GM12878 (cell line): ENCODE measurements at regions not wholly inside any gene's neighbourhood (a gene's known extent, or its start where the extent isn't known, plus 50 kb on each side); places are given as distances from the start of the nearest gene placed in this dataset.

Experiments
- ATAC-seq: fragments of 200-7000 bp; cut with Tn5 transposase; 3 replicates; pipeline ENCODE4 v1.9.1; 2020; ENCODE audit warnings: mild to moderate bottlenecking, moderate library complexity
- BruUV-seq: library from RNA; stranded (reverse); fragments of 400-500 nt; replicated peaks from 2 replicates; lab custom pipeline; 2021; lab: Mats Ljungman, UMichigan
- CTCF ChIA-PET: fragments of 300-600 bp; sonication (Branson Sonifier 250); formaldehyde crosslinking; extraction: SDS; loops from one replicate; lab custom pipeline; 2021; ENCODE audit warnings: inconsistent platforms; lab: Yijun Ruan, JAX
- POLR2A ChIA-PET: fragments of 350-600 bp; formaldehyde crosslinking; extraction: SDS; loops from one replicate; lab custom pipeline; 2021; ENCODE audit warnings: inconsistent platforms; lab: Charles Lee
- RAD21 ChIA-PET: fragments of 300-600 bp; sonication (Branson Sonifier 250); formaldehyde crosslinking; loops from one replicate; lab custom pipeline; 2023; ENCODE audit warnings: antibody characterized with exemption; ENCODE audit not compliant: unreplicated experiment; lab: Charles Lee
- SMC1A ChIA-PET: fragments of 300-600 bp; sonication (Branson Sonifier 250); formaldehyde crosslinking; loops from one replicate; lab custom pipeline; 2023; ENCODE audit not compliant: unreplicated experiment, uncharacterized antibody; lab: Charles Lee
- DNase-seq: peaks from one replicate; pipeline ENCODE4 v3.0.0-alpha.2; 2011; ENCODE audit warnings: low read depth, low spot score
- FAIRE-seq: peaks from 3 replicates; lab custom pipeline; 2011; peaks lifted over from hg19 to GRCh38; lab: Jason Lieb, UNC
- H2AFZ ChIP-seq: 2 replicates; pipeline ENCODE4 v1.6.0; 2011; ENCODE audit warnings: low read depth, low read length, control low read depth; ENCODE audit not compliant: control insufficient read depth
- H3K27ac ChIP-seq: 2 replicates; pipeline ENCODE4 v1.5.1; 2011; ENCODE audit warnings: control low read depth; ENCODE audit not compliant: control insufficient read depth, insufficient read depth
- H3K27me3 ChIP-seq, 2 experiments: replicated peaks in 1 of 2; 2 replicates each; pipeline versions ENCODE4 v1.6.0 to v1.6.1; 2011; ENCODE audit warnings: low read length in 1 of 2; ENCODE audit not compliant: control insufficient read depth in 2 of 2, insufficient read depth in 2 of 2
- H3K36me3 ChIP-seq, 2 experiments: 2 replicates each; pipeline ENCODE4 v1.5.1; 2011; ENCODE audit warnings: low read length in 1 of 2; ENCODE audit not compliant: control insufficient read depth in 2 of 2, insufficient read depth in 2 of 2
- H3K4me1 ChIP-seq: 2 replicates; pipeline ENCODE4 v1.6.1; 2011; ENCODE audit warnings: mild to moderate bottlenecking, low read length, moderate library complexity, mixed read lengths; ENCODE audit not compliant: control insufficient read depth, insufficient read depth
- H3K4me2 ChIP-seq: 2 replicates; pipeline ENCODE4 v1.6.0; 2011; ENCODE audit warnings: control low read depth; ENCODE audit not compliant: control insufficient read depth, insufficient read depth
- H3K4me3 ChIP-seq: fragments of 200-600 bp; sonication (generic); 2 replicates; pipeline ENCODE4 v1.5.1; 2016
- H3K79me2 ChIP-seq: 2 replicates; pipeline ENCODE4 v1.6.0; 2011; ENCODE audit warnings: low read length; ENCODE audit not compliant: control insufficient read depth, insufficient read depth
- H3K9ac ChIP-seq: 2 replicates; pipeline ENCODE4 v1.8.0; 2011; ENCODE audit warnings: low read length, control low read depth, mixed read lengths; ENCODE audit not compliant: control insufficient read depth, insufficient read depth
- H3K9me3 ChIP-seq: replicated peaks from 3 replicates; pipeline ENCODE4 v1.5.1; 2011; ENCODE audit warnings: mild to moderate bottlenecking, low read length; ENCODE audit not compliant: control insufficient read depth, insufficient read depth
- H4K20me1 ChIP-seq: 2 replicates; pipeline ENCODE4 v1.6.0; 2011; ENCODE audit not compliant: control insufficient read depth, insufficient read depth
- BRCA1 ChIP-seq: IDR thresholded peaks from 2 replicates; pipeline ENCODE4 v1.6.1; 2011; ENCODE audit warnings: low read depth, low read length, improper control_type of control experiment
- CEBPB ChIP-seq, 2 experiments: fragments of 150-350 bp in 1 of 2; IDR thresholded peaks; 2 replicates each; pipeline ENCODE4 v1.6.1; 2012 to 2014; ENCODE audit warnings: low read depth in 2 of 2, low read length in 2 of 2, borderline replicate concordance in 1 of 2, inconsistent platforms in 1 of 2
- CREB1 ChIP-seq: IDR thresholded peaks from 2 replicates; pipeline ENCODE4 v1.6.1; 2012; ENCODE audit warnings: low read depth, mild to moderate bottlenecking, inconsistent platforms
- FOXK2 ChIP-seq: fragments of 450-650 bp; IDR thresholded peaks from 2 replicates; pipeline ENCODE4 v1.6.1; 2017; ENCODE audit warnings: mild to moderate bottlenecking, moderate library complexity
- MEF2A ChIP-seq: IDR thresholded peaks from 2 replicates; pipeline ENCODE4 v1.6.1; 2011; ENCODE audit warnings: low read depth, mild to moderate bottlenecking, low read length, moderate library complexity; ENCODE audit not compliant: insufficient read depth
- MYC ChIP-seq: IDR thresholded peaks from 2 replicates; pipeline ENCODE4 v1.6.1; 2011; ENCODE audit warnings: mild to moderate bottlenecking, low read length, moderate library complexity, inconsistent platforms; ENCODE audit not compliant: insufficient read depth, insufficient replicate concordance, insufficient read length, severe bottlenecking
- NFYB ChIP-seq: IDR thresholded peaks from 2 replicates; pipeline ENCODE4 v1.6.1; 2011; ENCODE audit warnings: low read depth, mild to moderate bottlenecking, low read length, improper control_type of control experiment, moderate library complexity; ENCODE audit not compliant: insufficient read depth
- RCOR1 ChIP-seq: conservative IDR thresholded peaks from 2 replicates; pipeline ENCODE4 v1.6.1; 2012; ENCODE audit warnings: low read depth, low read length, improper control_type of control experiment
- RFX5 ChIP-seq: IDR thresholded peaks from 2 replicates; pipeline ENCODE4 v1.6.1; 2011; ENCODE audit warnings: low read depth, low read length, improper control_type of control experiment
- SIN3A ChIP-seq: IDR thresholded peaks from 2 replicates; pipeline ENCODE4 v1.6.1; 2012; ENCODE audit warnings: low read depth, low read length, improper control_type of control experiment
- SUPT20H ChIP-seq: IDR thresholded peaks from 2 replicates; pipeline ENCODE4 v1.6.1; 2011; ENCODE audit warnings: low read depth, mild to moderate bottlenecking, low read length, moderate library complexity, borderline replicate concordance; ENCODE audit not compliant: control insufficient read depth
- ZNF622 ChIP-seq: fragments of 450-650 bp; IDR thresholded peaks from 2 replicates; pipeline ENCODE4 v1.6.1; 2017; ENCODE audit warnings: mild to moderate bottlenecking, inconsistent platforms
- WGBS: methylation state at CpG from one replicate; pipeline ENCODE4 v1.1.6; 2016; ENCODE audit warnings: low lambda C conversion rate; ENCODE audit not compliant: insufficient replicate concordance, insufficient coverage; ENCODE audit errors: missing lambda C conversion rate; 5-methylcytosine and 5-hydroxymethylcytosine counted together
- in situ Hi-C: fragments of 300-500 bp; cut with MboI; formaldehyde crosslinking; loops from 9 replicates; pipeline ENCODE4 v1.14.3; 2018; ENCODE audit warnings: mixed read lengths
- intact Hi-C: fragments of 100-400 bp; cut with micrococcal nuclease; formaldehyde crosslinking; loops from one replicate; pipeline ENCODE4 v1.14.2; 2022; ENCODE audit not compliant: unreplicated experiment
- TF ChIP-seq, protein P1 (sequence below): IDR thresholded peaks from 2 replicates; pipeline ENCODE4 v1.6.1; 2012; ENCODE audit warnings: low read depth, low read length, improper control_type of control experiment
- TF ChIP-seq, protein P2 (sequence below): fragments of 450-650 bp; IDR thresholded peaks from 2 replicates; pipeline ENCODE4 v1.6.1; 2014; ENCODE audit warnings: mild to moderate bottlenecking
- TF ChIP-seq, protein P3 (sequence below): fragments of 450-650 bp; formaldehyde crosslinking; IDR thresholded peaks from 2 replicates; pipeline ENCODE4 v1.4.0; 2020; ENCODE audit warnings: mild to moderate bottlenecking, moderate library complexity

DNA sequence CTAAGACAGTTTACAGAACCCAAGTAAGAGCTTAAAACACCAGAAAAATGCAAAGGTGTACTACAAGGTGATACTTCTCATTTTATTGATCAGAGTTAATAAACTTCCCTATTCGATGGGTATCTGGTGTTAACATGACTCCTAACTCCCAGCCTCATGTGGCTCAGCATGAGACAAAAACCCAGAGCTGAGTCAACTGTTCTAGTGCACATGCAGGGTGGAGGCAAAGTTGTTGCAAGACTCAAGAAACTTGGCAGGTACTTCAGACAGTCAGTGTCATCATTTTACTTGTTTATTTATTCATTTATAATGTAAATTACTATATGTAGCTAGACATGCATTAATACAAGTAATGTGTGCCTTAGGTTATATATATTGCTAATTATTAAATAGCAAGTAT is 216.6 kb upstream of the DSEL start (continued):
- TF ChIP-seq MEF2A (no peak), RCOR1 (no peak), FOXK2 (no peak), NFYB (no peak), CREB1 (no peak), MYC (no peak)
- TF ChIP-seq, protein P1, sequence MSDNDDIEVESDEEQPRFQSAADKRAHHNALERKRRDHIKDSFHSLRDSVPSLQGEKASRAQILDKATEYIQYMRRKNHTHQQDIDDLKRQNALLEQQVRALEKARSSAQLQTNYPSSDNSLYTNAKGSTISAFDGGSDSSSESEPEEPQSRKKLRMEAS = no peak

DNA sequence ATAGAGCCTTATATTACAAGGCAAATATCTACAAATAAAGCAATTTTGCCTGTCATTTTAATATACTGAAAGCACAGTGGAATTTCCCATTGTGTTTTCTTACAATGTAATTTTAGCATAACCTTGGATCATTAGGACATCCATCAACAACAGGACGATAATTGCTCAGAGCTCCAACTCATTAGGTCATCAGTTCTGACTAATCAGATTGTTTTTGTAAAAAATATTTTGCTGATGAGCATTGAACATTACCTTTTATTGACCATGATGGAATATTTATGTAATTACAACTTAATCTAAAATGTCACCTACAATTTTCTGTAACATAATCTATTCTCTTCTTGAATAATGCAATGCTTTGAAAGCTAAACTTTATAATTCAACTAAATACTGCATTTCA is 215.3 kb upstream of the DSEL start:
- no peak overlapping the region for H3K4me2 ChIP-seq
- H3K9ac ChIP-seq = no peak overlapping the region
- H3K36me3 ChIP-seq = no peaks in the 10 kb centered on the region
- H3K4me1 ChIP-seq = no peaks in the 10 kb centered on the region
- CTCF ChIA-PET = interaction anchor here (0.7 kb wide), 1 partner anchor 32 kb away, joined by 3 read pairs; no protein-coding TSS in a partner anchor
- H3K79me2 ChIP-seq = no peaks in the 10 kb centered on the region
- no peaks in the 10 kb centered on the region for H3K9me3 ChIP-seq
- no peak for DNase-seq
- SMC1A ChIA-PET = no interaction called here
- no peak overlapping the region for H3K4me3 ChIP-seq
- no peaks in the 10 kb centered on the region for H3K27me3 ChIP-seq
- WGBS = 0% methylated on average over 1 of the region's 1 CpG
- no TSS peak for BruUV-seq
- intact Hi-C loops (no loop called here), in situ Hi-C loops (no loop called here)
- TF ChIP-seq ZNF622 = no peak
- no peak for TF ChIP-seq RFX5
- TF ChIP-seq, protein P2, sequence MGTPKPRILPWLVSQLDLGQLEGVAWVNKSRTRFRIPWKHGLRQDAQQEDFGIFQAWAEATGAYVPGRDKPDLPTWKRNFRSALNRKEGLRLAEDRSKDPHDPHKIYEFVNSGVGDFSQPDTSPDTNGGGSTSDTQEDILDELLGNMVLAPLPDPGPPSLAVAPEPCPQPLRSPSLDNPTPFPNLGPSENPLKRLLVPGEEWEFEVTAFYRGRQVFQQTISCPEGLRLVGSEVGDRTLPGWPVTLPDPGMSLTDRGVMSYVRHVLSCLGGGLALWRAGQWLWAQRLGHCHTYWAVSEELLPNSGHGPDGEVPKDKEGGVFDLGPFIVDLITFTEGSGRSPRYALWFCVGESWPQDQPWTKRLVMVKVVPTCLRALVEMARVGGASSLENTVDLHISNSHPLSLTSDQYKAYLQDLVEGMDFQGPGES = no peak
- TF ChIP-seq, protein P3, sequence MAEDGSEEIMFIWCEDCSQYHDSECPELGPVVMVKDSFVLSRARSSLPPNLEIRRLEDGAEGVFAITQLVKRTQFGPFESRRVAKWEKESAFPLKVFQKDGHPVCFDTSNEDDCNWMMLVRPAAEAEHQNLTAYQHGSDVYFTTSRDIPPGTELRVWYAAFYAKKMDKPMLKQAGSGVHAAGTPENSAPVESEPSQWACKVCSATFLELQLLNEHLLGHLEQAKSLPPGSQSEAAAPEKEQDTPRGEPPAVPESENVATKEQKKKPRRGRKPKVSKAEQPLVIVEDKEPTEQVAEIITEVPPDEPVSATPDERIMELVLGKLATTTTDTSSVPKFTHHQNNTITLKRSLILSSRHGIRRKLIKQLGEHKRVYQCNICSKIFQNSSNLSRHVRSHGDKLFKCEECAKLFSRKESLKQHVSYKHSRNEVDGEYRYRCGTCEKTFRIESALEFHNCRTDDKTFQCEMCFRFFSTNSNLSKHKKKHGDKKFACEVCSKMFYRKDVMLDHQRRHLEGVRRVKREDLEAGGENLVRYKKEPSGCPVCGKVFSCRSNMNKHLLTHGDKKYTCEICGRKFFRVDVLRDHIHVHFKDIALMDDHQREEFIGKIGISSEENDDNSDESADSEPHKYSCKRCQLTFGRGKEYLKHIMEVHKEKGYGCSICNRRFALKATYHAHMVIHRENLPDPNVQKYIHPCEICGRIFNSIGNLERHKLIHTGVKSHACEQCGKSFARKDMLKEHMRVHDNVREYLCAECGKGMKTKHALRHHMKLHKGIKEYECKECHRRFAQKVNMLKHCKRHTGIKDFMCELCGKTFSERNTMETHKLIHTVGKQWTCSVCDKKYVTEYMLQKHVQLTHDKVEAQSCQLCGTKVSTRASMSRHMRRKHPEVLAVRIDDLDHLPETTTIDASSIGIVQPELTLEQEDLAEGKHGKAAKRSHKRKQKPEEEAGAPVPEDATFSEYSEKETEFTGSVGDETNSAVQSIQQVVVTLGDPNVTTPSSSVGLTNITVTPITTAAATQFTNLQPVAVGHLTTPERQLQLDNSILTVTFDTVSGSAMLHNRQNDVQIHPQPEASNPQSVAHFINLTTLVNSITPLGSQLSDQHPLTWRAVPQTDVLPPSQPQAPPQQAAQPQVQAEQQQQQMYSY (CRISPR knock-in tag) = no peak
- TF ChIP-seq BRCA1 = no peak
- TF ChIP-seq MYC = no peak
- no peak for TF ChIP-seq CEBPB (IDR thresholded peaks at IDR 0.05; ENCODE audit: borderline replicate concordance in 1 of 2, low read depth in 2 of 2, low read length in 2 of 2)
- no peak for TF ChIP-seq SIN3A
- no peak for TF ChIP-seq SUPT20H
- POLR2A ChIA-PET = no interaction called here
- H2AFZ ChIP-seq = no peak overlapping the region
- RAD21 ChIA-PET = no interaction called here
- no peak for FAIRE-seq
- H4K20me1 ChIP-seq = no peaks in the 10 kb centered on the region
- no peak for ATAC-seq
- no peak overlapping the region for H3K27ac ChIP-seq
